ENCODE measurements at regions not wholly inside any gene's neighbourhood (a gene's known extent, or its start where the extent isn't known, plus 50 kb on each side); places are given as distances from the start of the nearest gene placed in this dataset.

DNA sequence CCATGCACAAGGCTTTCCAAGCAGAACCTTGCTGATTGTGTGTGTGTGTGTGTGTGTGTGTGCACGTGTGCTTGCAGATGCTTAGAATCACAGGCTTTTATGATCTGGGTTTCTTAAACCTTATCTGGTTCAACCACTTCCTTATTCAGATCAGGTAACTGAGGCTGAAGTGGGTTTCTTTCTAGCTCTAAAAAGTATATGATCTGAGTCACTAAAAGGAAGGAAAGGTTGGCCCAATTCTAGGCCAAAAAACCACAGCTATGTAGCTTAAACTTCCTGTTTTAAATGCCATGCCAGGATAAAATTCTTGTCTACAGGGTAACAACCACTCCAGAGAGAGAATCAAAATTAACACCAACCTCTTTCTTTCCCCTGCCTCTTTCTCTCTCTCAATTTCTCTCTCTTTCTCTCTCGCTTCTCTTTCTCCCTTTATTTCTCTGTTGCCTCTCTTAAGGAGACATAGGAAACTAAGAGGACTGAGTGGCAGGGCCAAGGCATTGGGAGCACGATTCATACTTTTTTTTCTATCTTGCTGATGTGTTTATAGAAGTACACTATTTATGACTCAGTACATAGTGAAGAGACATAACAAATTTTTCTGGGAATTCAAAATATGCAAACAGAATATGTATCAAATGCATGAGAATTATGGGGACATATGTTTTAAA lies 140.3 kb downstream of the TRIB2 start (continued):
- TF ChIP-seq, protein P1, sequence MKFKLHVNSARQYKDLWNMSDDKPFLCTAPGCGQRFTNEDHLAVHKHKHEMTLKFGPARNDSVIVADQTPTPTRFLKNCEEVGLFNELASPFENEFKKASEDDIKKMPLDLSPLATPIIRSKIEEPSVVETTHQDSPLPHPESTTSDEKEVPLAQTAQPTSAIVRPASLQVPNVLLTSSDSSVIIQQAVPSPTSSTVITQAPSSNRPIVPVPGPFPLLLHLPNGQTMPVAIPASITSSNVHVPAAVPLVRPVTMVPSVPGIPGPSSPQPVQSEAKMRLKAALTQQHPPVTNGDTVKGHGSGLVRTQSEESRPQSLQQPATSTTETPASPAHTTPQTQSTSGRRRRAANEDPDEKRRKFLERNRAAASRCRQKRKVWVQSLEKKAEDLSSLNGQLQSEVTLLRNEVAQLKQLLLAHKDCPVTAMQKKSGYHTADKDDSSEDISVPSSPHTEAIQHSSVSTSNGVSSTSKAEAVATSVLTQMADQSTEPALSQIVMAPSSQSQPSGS (CRISPR knock-in tag; IDR thresholded peaks at IDR 0.05; ENCODE audit: borderline replicate concordance, low read depth) = no peak
- no peak for TF ChIP-seq NFE2L1 (CRISPR knock-in tag; IDR thresholded peaks at IDR 0.05)
- no peak for TF ChIP-seq ZNF317 (CRISPR knock-in tag; IDR thresholded peaks at IDR 0.05; ENCODE audit: borderline replicate concordance, low read depth)
- no peak for TF ChIP-seq MXD4 (CRISPR knock-in tag; IDR thresholded peaks at IDR 0.05; ENCODE audit: borderline replicate concordance)
- no peak for TF ChIP-seq ZNF219 (CRISPR knock-in tag; IDR thresholded peaks at IDR 0.05; ENCODE audit: borderline replicate concordance)
- no peak for TF ChIP-seq EMX1 (CRISPR knock-in tag; IDR thresholded peaks at IDR 0.05)
- TF ChIP-seq FOXP1 (CRISPR knock-in tag; IDR thresholded peaks at IDR 0.05; ENCODE audit: borderline replicate concordance) = no peak
- TF ChIP-seq, protein P2, sequence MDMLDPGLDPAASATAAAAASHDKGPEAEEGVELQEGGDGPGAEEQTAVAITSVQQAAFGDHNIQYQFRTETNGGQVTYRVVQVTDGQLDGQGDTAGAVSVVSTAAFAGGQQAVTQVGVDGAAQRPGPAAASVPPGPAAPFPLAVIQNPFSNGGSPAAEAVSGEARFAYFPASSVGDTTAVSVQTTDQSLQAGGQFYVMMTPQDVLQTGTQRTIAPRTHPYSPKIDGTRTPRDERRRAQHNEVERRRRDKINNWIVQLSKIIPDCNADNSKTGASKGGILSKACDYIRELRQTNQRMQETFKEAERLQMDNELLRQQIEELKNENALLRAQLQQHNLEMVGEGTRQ (CRISPR knock-in tag; IDR thresholded peaks at IDR 0.05) = no peak

DNA sequence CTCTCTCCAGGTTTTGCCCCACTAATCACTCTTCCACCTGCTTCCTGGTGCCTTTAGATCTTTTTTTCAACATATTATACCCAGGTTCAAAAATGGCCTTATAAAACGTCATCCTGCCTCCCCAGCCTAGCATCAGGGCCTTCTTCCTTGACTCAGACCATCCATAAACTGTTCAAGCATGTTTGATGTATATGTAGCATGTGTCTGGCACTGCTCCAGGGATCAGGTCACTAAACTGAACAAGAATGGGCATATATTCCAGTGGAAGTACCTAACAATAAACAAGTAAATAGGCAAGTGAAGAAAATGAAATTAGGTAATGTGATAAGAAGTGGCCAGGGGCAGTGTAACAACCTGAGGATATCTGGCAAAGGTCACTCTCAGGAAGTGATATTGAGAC lies 141.2 kb downstream of the TRIB2 start:
- Mint-ChIP-seq H3K36me3 (peaks cover 21% of the 10 kb centered on the region), H3K27ac (no peak overlapping the region), H3K9me3 (peaks cover 26% of the 10 kb centered on the region), H3K4me1 (no peaks in the 10 kb centered on the region), H3K4me3 (no peak overlapping the region), H3K27me3 (ENCODE audit: low read depth) (no peaks in the 10 kb centered on the region)
- TF ChIP-seq, protein P3, sequence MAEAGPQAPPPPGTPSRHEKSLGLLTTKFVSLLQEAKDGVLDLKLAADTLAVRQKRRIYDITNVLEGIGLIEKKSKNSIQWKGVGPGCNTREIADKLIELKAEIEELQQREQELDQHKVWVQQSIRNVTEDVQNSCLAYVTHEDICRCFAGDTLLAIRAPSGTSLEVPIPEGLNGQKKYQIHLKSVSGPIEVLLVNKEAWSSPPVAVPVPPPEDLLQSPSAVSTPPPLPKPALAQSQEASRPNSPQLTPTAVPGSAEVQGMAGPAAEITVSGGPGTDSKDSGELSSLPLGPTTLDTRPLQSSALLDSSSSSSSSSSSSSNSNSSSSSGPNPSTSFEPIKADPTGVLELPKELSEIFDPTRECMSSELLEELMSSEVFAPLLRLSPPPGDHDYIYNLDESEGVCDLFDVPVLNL (CRISPR knock-in tag; IDR thresholded peaks at IDR 0.05; ENCODE audit: borderline replicate concordance, low read depth) = no peak
- TF ChIP-seq CREB1 (CRISPR knock-in tag; IDR thresholded peaks at IDR 0.05) = no peak
- TF ChIP-seq, protein P4, sequence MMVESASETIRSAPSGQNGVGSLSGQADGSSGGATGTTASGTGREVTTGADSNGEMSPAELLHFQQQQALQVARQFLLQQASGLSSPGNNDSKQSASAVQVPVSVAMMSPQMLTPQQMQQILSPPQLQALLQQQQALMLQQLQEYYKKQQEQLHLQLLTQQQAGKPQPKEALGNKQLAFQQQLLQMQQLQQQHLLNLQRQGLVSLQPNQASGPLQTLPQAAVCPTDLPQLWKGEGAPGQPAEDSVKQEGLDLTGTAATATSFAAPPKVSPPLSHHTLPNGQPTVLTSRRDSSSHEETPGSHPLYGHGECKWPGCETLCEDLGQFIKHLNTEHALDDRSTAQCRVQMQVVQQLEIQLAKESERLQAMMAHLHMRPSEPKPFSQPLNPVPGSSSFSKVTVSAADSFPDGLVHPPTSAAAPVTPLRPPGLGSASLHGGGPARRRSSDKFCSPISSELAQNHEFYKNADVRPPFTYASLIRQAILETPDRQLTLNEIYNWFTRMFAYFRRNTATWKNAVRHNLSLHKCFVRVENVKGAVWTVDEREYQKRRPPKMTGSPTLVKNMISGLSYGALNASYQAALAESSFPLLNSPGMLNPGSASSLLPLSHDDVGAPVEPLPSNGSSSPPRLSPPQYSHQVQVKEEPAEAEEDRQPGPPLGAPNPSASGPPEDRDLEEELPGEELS (CRISPR knock-in tag; IDR thresholded peaks at IDR 0.05) = no peak
- TF ChIP-seq SMAD4 (CRISPR knock-in tag; IDR thresholded peaks at IDR 0.05) = no peak
- TF ChIP-seq ZNF219 (CRISPR knock-in tag; IDR thresholded peaks at IDR 0.05; ENCODE audit: borderline replicate concordance) = no peak
- TF ChIP-seq NFE2L1 (CRISPR knock-in tag; IDR thresholded peaks at IDR 0.05) = no peak
- TF ChIP-seq, protein P5, sequence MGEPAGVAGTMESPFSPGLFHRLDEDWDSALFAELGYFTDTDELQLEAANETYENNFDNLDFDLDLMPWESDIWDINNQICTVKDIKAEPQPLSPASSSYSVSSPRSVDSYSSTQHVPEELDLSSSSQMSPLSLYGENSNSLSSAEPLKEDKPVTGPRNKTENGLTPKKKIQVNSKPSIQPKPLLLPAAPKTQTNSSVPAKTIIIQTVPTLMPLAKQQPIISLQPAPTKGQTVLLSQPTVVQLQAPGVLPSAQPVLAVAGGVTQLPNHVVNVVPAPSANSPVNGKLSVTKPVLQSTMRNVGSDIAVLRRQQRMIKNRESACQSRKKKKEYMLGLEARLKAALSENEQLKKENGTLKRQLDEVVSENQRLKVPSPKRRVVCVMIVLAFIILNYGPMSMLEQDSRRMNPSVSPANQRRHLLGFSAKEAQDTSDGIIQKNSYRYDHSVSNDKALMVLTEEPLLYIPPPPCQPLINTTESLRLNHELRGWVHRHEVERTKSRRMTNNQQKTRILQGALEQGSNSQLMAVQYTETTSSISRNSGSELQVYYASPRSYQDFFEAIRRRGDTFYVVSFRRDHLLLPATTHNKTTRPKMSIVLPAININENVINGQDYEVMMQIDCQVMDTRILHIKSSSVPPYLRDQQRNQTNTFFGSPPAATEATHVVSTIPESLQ (CRISPR knock-in tag; IDR thresholded peaks at IDR 0.05) = no peak
- POLR2A ChIA-PET = no interaction called here
- DNase-seq (ENCODE audit: low spot score) = no peak
- no peak for ATAC-seq
- CTCF ChIA-PET = no interaction called here

DNA sequence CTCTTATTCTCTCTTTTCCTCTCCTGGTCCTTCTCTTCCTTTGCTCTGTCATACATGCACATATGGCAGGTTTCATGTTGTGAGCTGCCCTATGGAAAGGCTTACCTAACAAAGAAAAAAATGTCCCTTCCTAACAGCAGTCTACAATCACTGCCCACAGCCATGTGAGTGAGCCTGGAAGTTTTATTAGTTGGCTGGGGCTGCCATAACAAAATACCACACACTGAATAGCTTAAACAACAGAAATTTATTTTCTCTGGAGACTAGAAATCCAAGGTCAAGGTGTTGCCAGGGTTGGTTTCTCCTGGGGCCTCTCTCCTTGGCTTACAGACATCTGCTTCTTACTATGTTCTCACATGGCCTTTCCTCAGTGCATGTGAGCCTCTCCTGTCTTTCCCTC lies 142.1 kb downstream of the TRIB2 start:
- POLR2A ChIA-PET = no interaction called here
- H3K4me3 Mint-ChIP-seq = no peak overlapping the region
- H3K27me3 Mint-ChIP-seq (ENCODE audit: low read depth) = peaks cover 4% of the 10 kb centered on the region; the same call in 1 of the 2 replicates
- CTCF ChIA-PET = no interaction called here
- H3K4me1 Mint-ChIP-seq = no peaks in the 10 kb centered on the region
- ATAC-seq (no peak), DNase-seq (ENCODE audit: low spot score) (no peak)
- peaks cover 31% of the 10 kb centered on the region for H3K9me3 Mint-ChIP-seq
- H3K27ac Mint-ChIP-seq = no peak overlapping the region
- peaks cover 29% of the 10 kb centered on the region for H3K36me3 Mint-ChIP-seq
- TF ChIP-seq, protein P6, sequence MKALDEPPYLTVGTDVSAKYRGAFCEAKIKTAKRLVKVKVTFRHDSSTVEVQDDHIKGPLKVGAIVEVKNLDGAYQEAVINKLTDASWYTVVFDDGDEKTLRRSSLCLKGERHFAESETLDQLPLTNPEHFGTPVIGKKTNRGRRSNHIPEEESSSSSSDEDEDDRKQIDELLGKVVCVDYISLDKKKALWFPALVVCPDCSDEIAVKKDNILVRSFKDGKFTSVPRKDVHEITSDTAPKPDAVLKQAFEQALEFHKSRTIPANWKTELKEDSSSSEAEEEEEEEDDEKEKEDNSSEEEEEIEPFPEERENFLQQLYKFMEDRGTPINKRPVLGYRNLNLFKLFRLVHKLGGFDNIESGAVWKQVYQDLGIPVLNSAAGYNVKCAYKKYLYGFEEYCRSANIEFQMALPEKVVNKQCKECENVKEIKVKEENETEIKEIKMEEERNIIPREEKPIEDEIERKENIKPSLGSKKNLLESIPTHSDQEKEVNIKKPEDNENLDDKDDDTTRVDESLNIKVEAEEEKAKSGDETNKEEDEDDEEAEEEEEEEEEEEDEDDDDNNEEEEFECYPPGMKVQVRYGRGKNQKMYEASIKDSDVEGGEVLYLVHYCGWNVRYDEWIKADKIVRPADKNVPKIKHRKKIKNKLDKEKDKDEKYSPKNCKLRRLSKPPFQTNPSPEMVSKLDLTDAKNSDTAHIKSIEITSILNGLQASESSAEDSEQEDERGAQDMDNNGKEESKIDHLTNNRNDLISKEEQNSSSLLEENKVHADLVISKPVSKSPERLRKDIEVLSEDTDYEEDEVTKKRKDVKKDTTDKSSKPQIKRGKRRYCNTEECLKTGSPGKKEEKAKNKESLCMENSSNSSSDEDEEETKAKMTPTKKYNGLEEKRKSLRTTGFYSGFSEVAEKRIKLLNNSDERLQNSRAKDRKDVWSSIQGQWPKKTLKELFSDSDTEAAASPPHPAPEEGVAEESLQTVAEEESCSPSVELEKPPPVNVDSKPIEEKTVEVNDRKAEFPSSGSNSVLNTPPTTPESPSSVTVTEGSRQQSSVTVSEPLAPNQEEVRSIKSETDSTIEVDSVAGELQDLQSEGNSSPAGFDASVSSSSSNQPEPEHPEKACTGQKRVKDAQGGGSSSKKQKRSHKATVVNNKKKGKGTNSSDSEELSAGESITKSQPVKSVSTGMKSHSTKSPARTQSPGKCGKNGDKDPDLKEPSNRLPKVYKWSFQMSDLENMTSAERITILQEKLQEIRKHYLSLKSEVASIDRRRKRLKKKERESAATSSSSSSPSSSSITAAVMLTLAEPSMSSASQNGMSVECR (CRISPR knock-in tag; IDR thresholded peaks at IDR 0.05; ENCODE audit: borderline replicate concordance) = no peak
- TF ChIP-seq, protein P7, sequence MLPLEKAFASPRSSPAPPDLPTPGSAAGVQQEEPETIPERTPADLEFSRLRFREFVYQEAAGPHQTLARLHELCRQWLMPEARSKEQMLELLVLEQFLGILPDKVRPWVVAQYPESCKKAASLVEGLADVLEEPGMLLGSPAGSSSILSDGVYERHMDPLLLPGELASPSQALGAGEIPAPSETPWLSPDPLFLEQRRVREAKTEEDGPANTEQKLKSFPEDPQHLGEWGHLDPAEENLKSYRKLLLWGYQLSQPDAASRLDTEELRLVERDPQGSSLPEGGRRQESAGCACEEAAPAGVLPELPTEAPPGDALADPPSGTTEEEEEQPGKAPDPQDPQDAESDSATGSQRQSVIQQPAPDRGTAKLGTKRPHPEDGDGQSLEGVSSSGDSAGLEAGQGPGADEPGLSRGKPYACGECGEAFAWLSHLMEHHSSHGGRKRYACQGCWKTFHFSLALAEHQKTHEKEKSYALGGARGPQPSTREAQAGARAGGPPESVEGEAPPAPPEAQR (CRISPR knock-in tag; IDR thresholded peaks at IDR 0.05) = no peak
- TF ChIP-seq CREM (CRISPR knock-in tag; IDR thresholded peaks at IDR 0.05) (no peak), NFATC4 (CRISPR knock-in tag; IDR thresholded peaks at IDR 0.05) (no peak)

Measured in WTC11 (cell line).